ENCODE measurements at regions not wholly inside any gene's neighbourhood (a gene's known extent, or its start where the extent isn't known, plus 50 kb on each side); places are given as distances from the start of the nearest gene placed in this dataset.

- CTCF ChIA-PET, result no interaction called here
- POLR2A ChIA-PET, result no interaction called here
Observed at GRCh38 chr18:40874233-40874632, 1080.8 kb upstream of the PIK3C3 start.

- ChIA-PET POLR2A (no interaction called here), CTCF (no interaction called here)
Observed at GRCh38 chr18:40868110-40868858, 1086.8 kb upstream of the PIK3C3 start.

GRCh38 chr18:40867459-40867858 is 1087.6 kb upstream of the PIK3C3 start:
- CTCF ChIA-PET, result no interaction called here

GRCh38 chr18:40866968-40867367 is 1088.1 kb upstream of the PIK3C3 start:
- POLR2A ChIA-PET, result no interaction called here

More at GRCh38 chr18:40867459-40867858, 1087.6 kb upstream of the PIK3C3 start:
- POLR2A ChIA-PET, result no interaction called here

GRCh38 chr18:40866013-40866645 is 1088.9 kb upstream of the PIK3C3 start:
- ChIA-PET CTCF (no interaction called here), POLR2A (no interaction called here)

More at GRCh38 chr18:40866968-40867367, 1088.1 kb upstream of the PIK3C3 start:
- CTCF ChIA-PET, result no interaction called here

GRCh38 chr18:40864846-40865245 is 1090.2 kb upstream of the PIK3C3 start:
- CTCF ChIA-PET, result no interaction called here

GRCh38 chr18:40863801-40864200 is 1091.2 kb upstream of the PIK3C3 start:
- ChIA-PET CTCF (no interaction called here), POLR2A (no interaction called here)

More at GRCh38 chr18:40864846-40865245, 1090.2 kb upstream of the PIK3C3 start:
- POLR2A ChIA-PET, result no interaction called here

- CTCF ChIA-PET, result no interaction called here
- POLR2A ChIA-PET, result no interaction called here
Observed at GRCh38 chr18:40860189-40860588, 1094.8 kb upstream of the PIK3C3 start.

- ChIA-PET POLR2A (no interaction called here), CTCF (no interaction called here)
Observed at GRCh38 chr18:40855661-40856060, 1099.4 kb upstream of the PIK3C3 start.

- ChIA-PET POLR2A (no interaction called here), CTCF (no interaction called here)
Observed at GRCh38 chr18:40852406-40852805, 1102.6 kb upstream of the PIK3C3 start.

GRCh38 chr18:40851014-40851429 is 1104.0 kb upstream of the PIK3C3 start:
- POLR2A ChIA-PET, result no interaction called here

GRCh38 chr18:40849886-40850285 is 1105.1 kb upstream of the PIK3C3 start:
- ChIA-PET CTCF (no interaction called here), POLR2A (no interaction called here)

More at GRCh38 chr18:40851014-40851429, 1104.0 kb upstream of the PIK3C3 start:
- CTCF ChIA-PET, result no interaction called here

GRCh38 chr18:40841467-40841866 is 1113.6 kb upstream of the PIK3C3 start:
- ChIA-PET CTCF (no interaction called here), POLR2A (no interaction called here)

- ChIA-PET CTCF (no interaction called here), POLR2A (no interaction called here)
Observed at GRCh38 chr18:40841063-40841462, 1114.0 kb upstream of the PIK3C3 start.

GRCh38 chr18:40832362-40832761 is 1122.7 kb upstream of the PIK3C3 start:
- CTCF ChIA-PET, result no interaction called here
- POLR2A ChIA-PET, result no interaction called here

- CTCF ChIA-PET, result no interaction called here
- POLR2A ChIA-PET, result no interaction called here
Observed at GRCh38 chr18:40824291-40824690, 1130.7 kb upstream of the PIK3C3 start.

GRCh38 chr18:40821596-40822243 is 1133.3 kb upstream of the PIK3C3 start:
- ChIA-PET CTCF (no interaction called here), POLR2A (no interaction called here)

GRCh38 chr18:40812981-40813515 is 1142.0 kb upstream of the PIK3C3 start:
- POLR2A ChIA-PET, result no interaction called here

GRCh38 chr18:40810372-40810771 is 1144.7 kb upstream of the PIK3C3 start:
- ChIA-PET POLR2A (no interaction called here), CTCF (no interaction called here)

More at GRCh38 chr18:40812981-40813515, 1142.0 kb upstream of the PIK3C3 start:
- CTCF ChIA-PET, result no interaction called here

- ChIA-PET POLR2A (no interaction called here), CTCF (no interaction called here)
Observed at GRCh38 chr18:40789286-40789685, 1165.7 kb upstream of the PIK3C3 start.

- POLR2A ChIA-PET, result no interaction called here
Observed at GRCh38 chr18:40782453-40783130, 1172.4 kb upstream of the PIK3C3 start.

More at GRCh38 chr18:40782453-40783130, 1172.4 kb upstream of the PIK3C3 start:
- CTCF ChIA-PET, result no interaction called here

All from activated CD8-positive, alpha-beta memory T cell treated with anti-CD3 and anti-CD28 coated beads for 36 hours (primary cell).